ENCODE measurements at regions not wholly inside any gene's neighbourhood (a gene's known extent, or its start where the extent isn't known, plus 50 kb on each side); places are given as distances from the start of the nearest gene placed in this dataset.

DNA sequence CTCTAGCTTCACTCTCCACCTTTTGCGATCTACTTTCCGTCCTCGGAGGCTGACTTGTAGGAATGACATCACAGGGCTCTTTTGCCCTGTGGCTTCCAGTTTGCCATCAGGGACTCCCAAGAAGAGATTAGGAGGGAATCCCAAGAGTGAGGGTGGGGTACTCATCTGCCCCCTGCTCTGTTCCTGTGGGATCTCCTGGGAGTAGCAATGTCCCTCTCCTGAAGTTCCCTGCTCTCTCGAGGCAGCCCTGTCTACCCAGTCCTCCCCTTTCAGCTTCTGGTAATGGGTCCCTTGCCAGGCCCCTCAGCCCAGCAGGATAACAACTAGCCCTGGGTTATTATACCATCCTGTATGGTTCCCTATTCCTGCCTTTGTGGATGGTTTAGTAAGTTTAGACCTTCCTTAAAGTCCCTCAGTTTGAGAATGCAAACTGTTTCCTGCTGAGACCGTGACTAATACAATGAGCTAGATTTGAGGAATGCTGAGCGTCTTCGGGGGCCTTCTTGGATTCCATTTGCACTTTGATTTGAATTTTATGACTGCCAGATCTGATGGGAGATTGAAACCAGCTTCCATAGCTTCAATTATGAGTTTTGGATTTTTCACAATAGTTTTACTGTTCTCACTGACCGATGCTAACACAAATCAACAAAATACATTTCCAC, 73.7 kb upstream of the IPO5 start:
- no peak for DNase-seq (ENCODE audit: low spot score)

DNA sequence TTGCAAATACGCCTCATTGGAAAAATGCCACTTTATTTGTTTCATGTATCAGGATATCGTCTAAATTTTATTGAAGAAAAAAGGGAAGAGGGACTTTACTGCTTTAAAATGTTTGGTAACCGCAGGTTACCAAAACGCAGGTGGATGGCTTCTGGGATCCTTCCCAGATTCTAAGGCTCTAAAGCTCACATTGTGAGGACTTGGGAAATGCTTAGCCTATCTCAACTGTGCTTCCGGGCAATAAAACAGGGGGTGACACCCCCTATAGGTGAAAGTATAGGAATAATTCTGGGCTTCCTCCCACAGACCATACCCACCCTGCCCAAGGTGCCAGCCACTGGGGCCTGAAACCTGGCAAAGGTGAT, 73.2 kb upstream of the IPO5 start:
- TF ChIP-seq, protein P1, sequence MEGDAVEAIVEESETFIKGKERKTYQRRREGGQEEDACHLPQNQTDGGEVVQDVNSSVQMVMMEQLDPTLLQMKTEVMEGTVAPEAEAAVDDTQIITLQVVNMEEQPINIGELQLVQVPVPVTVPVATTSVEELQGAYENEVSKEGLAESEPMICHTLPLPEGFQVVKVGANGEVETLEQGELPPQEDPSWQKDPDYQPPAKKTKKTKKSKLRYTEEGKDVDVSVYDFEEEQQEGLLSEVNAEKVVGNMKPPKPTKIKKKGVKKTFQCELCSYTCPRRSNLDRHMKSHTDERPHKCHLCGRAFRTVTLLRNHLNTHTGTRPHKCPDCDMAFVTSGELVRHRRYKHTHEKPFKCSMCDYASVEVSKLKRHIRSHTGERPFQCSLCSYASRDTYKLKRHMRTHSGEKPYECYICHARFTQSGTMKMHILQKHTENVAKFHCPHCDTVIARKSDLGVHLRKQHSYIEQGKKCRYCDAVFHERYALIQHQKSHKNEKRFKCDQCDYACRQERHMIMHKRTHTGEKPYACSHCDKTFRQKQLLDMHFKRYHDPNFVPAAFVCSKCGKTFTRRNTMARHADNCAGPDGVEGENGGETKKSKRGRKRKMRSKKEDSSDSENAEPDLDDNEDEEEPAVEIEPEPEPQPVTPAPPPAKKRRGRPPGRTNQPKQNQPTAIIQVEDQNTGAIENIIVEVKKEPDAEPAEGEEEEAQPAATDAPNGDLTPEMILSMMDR (IDR thresholded peaks at IDR 0.05; ENCODE audit: extremely low read depth, missing control alignments), result no peak

More for the DNA sequence above, 73.7 kb upstream of the IPO5 start:
- TF ChIP-seq, protein P1 (IDR thresholded peaks at IDR 0.05; ENCODE audit: extremely low read depth, missing control alignments), result no peak

GRCh38 chr13:97881556-97881955, 71.9 kb upstream of the IPO5 start:
- no peak for DNase-seq (ENCODE audit: low spot score)
- TF ChIP-seq, protein P1 (IDR thresholded peaks at IDR 0.05; ENCODE audit: extremely low read depth, missing control alignments), result no peak

More for the DNA sequence above, 73.2 kb upstream of the IPO5 start:
- no peak for DNase-seq (ENCODE audit: low spot score)

GRCh38 chr13:97883396-97883795, 70.1 kb upstream of the IPO5 start:
- TF ChIP-seq, protein P1 (IDR thresholded peaks at IDR 0.05; ENCODE audit: extremely low read depth, missing control alignments), result no peak
- no peak for DNase-seq (ENCODE audit: low spot score)

DNA sequence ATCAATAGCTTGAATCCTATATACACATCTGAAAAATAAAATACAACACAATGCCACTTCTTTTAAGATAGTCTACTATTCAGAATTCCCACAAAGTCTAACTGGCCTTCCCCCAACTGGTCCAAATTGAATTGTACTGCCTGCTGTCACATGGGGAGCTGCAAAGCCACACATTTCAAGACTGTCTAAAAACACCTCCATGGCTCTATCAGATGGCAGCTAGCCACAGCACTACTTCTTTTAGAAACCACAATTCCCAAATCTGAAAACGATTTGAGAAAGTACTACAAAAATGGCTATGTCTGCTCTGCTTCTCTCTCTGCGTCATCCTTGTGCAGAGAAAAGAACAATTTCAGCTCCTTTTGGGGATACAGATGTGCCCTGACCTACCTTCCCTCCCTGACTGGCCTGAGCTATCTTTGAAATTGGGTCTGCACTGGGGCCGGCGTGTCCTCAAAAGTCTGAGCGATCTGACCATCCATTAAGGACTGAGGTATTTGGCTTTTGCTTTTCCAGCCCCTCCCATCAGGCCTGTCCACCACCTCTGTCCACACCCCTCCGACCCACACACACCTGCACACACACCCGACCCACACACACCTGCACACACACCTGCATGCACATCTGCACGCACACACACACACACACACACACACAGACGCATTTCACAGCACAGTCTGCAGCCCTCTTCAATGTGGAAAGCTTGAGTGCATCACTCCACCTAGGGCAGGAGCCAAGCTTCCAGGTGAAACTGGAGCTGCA, 68.6 kb upstream of the IPO5 start:
- TF ChIP-seq, protein P1 (IDR thresholded peaks at IDR 0.05; ENCODE audit: extremely low read depth, missing control alignments), result no peak
- DNase-seq (ENCODE audit: low spot score), result no peak

- TF ChIP-seq, protein P1 (IDR thresholded peaks at IDR 0.05; ENCODE audit: extremely low read depth, missing control alignments), result no peak
- DNase-seq (ENCODE audit: low spot score), result no peak
Observed at GRCh38 chr13:97885641-97886040, 67.8 kb upstream of the IPO5 start.

DNA sequence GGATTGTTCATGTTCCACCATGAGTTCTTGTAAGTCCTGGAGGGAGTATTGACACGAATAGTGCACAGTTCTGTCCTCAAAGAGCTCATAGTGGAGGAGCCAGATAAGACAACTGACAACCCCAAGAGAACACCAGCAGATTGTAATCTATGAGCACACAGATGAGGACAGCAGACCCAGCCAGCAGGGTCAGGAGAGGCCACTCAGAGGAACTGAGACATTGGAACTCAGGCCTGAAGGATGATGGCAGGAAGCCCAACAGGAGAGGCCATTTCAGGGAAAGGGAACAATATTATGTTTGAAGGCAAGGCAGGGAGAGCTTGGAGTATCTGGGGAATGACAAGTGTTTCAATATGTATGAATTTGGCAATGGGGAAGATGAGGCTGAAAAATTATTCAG, 63.7 kb upstream of the IPO5 start:
- TF ChIP-seq, protein P1 (IDR thresholded peaks at IDR 0.05; ENCODE audit: extremely low read depth, missing control alignments), result no peak
- DNase-seq (ENCODE audit: low spot score), result no peak
